22Rv1 (cell line): ENCODE measurements at regions not wholly inside any gene's neighbourhood (a gene's known extent, or its start where the extent isn't known, plus 50 kb on each side); places are given as distances from the start of the nearest gene placed in this dataset.

Experiments
- ZFX ChIP-seq: fragments of 450-650 bp; IDR thresholded peaks from 2 replicates; pipeline ENCODE4 v1.6.1; 2017; ENCODE audit warnings: antibody characterized with exemption, borderline replicate concordance
- TF ChIP-seq, protein P1 (sequence below): fragments of 450-650 bp; IDR thresholded peaks from 2 replicates; pipeline ENCODE4 v1.5.1; 2017; ENCODE audit warnings: mild to moderate bottlenecking

DNA sequence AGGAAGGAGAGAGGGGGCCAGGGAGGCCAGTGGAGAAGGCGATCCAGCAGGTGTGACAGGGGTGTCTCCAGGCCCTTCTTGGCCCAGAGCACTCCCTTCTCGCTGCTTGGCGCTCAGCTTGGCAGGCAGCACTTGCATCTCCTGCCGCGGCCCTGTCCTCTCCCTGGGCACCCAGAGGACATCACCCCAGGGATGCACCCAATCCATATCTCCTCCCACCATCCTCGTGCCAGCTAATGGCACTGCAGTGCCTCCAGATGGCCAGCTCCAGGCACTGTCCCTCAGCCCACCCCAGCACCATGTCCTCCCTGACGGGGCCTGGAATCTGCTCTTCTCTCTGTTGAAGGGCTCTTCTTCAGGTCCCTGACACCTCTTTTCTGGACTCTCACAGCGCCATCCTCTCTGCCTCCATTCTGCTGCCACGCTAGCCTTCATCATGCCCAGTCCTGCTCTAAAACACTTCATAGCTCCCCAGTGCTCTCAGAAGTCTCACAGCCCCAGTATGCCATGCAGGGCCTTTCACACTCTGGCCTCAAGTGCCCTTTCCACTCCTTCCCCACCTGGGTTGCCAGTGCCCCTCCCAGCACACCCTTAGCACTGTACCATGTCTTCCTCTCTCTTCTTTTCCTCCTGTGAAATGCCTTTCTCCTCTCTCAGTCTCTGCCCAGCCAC is 106.8 kb upstream of the SLC6A11 start:
- TF ChIP-seq, protein P1, sequence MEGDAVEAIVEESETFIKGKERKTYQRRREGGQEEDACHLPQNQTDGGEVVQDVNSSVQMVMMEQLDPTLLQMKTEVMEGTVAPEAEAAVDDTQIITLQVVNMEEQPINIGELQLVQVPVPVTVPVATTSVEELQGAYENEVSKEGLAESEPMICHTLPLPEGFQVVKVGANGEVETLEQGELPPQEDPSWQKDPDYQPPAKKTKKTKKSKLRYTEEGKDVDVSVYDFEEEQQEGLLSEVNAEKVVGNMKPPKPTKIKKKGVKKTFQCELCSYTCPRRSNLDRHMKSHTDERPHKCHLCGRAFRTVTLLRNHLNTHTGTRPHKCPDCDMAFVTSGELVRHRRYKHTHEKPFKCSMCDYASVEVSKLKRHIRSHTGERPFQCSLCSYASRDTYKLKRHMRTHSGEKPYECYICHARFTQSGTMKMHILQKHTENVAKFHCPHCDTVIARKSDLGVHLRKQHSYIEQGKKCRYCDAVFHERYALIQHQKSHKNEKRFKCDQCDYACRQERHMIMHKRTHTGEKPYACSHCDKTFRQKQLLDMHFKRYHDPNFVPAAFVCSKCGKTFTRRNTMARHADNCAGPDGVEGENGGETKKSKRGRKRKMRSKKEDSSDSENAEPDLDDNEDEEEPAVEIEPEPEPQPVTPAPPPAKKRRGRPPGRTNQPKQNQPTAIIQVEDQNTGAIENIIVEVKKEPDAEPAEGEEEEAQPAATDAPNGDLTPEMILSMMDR = peak; percentile 14
- no peak for TF ChIP-seq ZFX
